ENCODE measurements at regions not wholly inside any gene's neighbourhood (a gene's known extent, or its start where the extent isn't known, plus 50 kb on each side); places are given as distances from the start of the nearest gene placed in this dataset.

- Histone ChIP-seq H3K4me3 (replicated peaks in 1 of 3; ENCODE audit: insufficient read depth in 1 of 3, low read depth in 1 of 3, low read length in 3 of 3) (no peak overlapping the region), H4K20me1 (replicated peaks; ENCODE audit: control insufficient read depth, extremely low read depth, insufficient read depth, low read length) (no peaks in the 10 kb centered on the region), H2AFZ (ENCODE audit: low read depth, low read length) (no peak overlapping the region), H3K9me1 (replicated peaks; ENCODE audit: control insufficient read depth, extremely low read depth, insufficient read depth, low read length) (no peaks in the 10 kb centered on the region), H3K4me2 (ENCODE audit: insufficient read depth, low read length) (no peak overlapping the region), H3K9ac (replicated peaks; ENCODE audit: extremely low read depth, insufficient read depth, low read length) (no peak overlapping the region), H3K4me1 (ENCODE audit: control insufficient read depth, extremely low read depth, insufficient read depth, low read length) (no peaks in the 10 kb centered on the region), H3K27me3 (ENCODE audit: control insufficient read depth in 2 of 2, insufficient read depth in 2 of 2, low read length in 2 of 2) (no peaks in the 10 kb centered on the region), H3K9me3 (replicated peaks; ENCODE audit: control insufficient read depth, insufficient read depth, low read length) (no peaks in the 10 kb centered on the region), H3K36me3 (ENCODE audit: control insufficient read depth in 2 of 2, extremely low read depth in 1 of 2, insufficient read depth in 2 of 2, low read length in 2 of 2) (no peaks in the 10 kb centered on the region), H3K79me2 (ENCODE audit: control insufficient read depth, insufficient read depth, low read length) (no peaks in the 10 kb centered on the region), H3K27ac (ENCODE audit: insufficient read depth, low read depth, low read length) (no peak overlapping the region)
- FAIRE-seq (no peak), DNase-seq (ENCODE audit: low read depth, low spot score) (no peak)
- BruUV-seq (replicated peaks) = no TSS peak
- TF ChIP-seq MYC (IDR thresholded peaks at IDR 0.05; ENCODE audit: low read depth, low read length) = no peak
- no peak for TF ChIP-seq JUN (IDR thresholded peaks at IDR 0.05; ENCODE audit: borderline replicate concordance, insufficient read depth, insufficient read length, low read depth)
- no peak for TF ChIP-seq EZH2 (IDR thresholded peaks at IDR 0.05; ENCODE audit: borderline replicate concordance, low read depth, low read length, severe bottlenecking)
- TF ChIP-seq MAX (IDR thresholded peaks at IDR 0.05; ENCODE audit: insufficient read depth, insufficient read length) = no peak
- no peak for TF ChIP-seq POLR2AphosphoS5 (IDR thresholded peaks at IDR 0.05; ENCODE audit: insufficient read depth, low read depth, low read length)
- no peak for TF ChIP-seq CTCF (IDR thresholded peaks at IDR 0.05; ENCODE audit: extremely low read depth in 1 of 2, insufficient read depth in 1 of 2, low read depth in 1 of 2, low read length in 2 of 2)
- no peak for TF ChIP-seq GATA2 (IDR thresholded peaks at IDR 0.05; ENCODE audit: insufficient read depth, insufficient read length, low read depth, low read length)
- no peak for TF ChIP-seq FOS (IDR thresholded peaks at IDR 0.05; ENCODE audit: borderline replicate concordance, insufficient read depth, low read length)
- no peak for TF ChIP-seq POLR2A (IDR thresholded peaks at IDR 0.05; ENCODE audit: low read depth, low read length)
- ChIA-PET POLR2A (no interaction called here), CTCF (interaction anchor here (2.1 kb wide), 1 partner anchor 8 kb away, joined by 13 read pairs; no protein-coding TSS in a partner anchor)
- intact Hi-C loops (cut with micrococcal nuclease) = no loop called here
- dilution Hi-C loops (cut with MboI; ENCODE audit: extremely low pct_ligation_motif_present, low sequenced_read_pairs) = no loop called here
Observed at GRCh38 chr5:108634010-108634616, 113.6 kb upstream of the FER start.

Measured in endothelial cell of umbilical vein (primary cell).